ENCODE measurements at regions not wholly inside any gene's neighbourhood (a gene's known extent, or its start where the extent isn't known, plus 50 kb on each side); places are given as distances from the start of the nearest gene placed in this dataset.

DNA sequence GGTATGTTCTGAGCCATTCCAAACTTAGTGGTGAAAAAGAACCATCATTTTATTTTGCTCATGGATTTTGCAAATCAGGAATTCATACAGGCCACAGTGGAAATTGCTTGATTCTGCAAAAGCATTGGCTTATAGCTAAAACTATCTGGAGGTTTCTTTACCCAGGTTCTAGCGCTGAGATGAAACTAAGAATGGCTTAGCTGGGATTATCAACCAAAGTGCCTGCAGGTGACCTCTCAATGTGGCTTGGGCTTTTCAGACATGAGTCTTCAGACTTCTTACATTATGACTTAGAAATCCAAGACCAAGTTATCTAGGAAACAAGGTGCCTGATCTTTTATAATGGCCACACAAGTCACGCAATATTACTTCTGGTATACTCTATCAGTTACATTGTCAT, 140.1 kb downstream of the HGF start:
- no peaks in the 10 kb centered on the region for H3K4me1 ChIP-seq (ENCODE audit: insufficient read depth, insufficient read length)
- no peak overlapping the region for H3K9ac ChIP-seq (ENCODE audit: insufficient read length, low read depth)
- TF ChIP-seq YY1 (IDR thresholded peaks at IDR 0.05; ENCODE audit: insufficient read depth, insufficient read length) = no peak
- TF ChIP-seq ZNF274 (IDR thresholded peaks at IDR 0.05; ENCODE audit: low read depth, low read length) = no peak
- no peak for TF ChIP-seq SUZ12 (IDR thresholded peaks at IDR 0.05; ENCODE audit: extremely low read depth, insufficient read depth, insufficient read length)
- H3K4me3 ChIP-seq (ENCODE audit: insufficient read length, low read depth) = no peak overlapping the region
- no peak for DNase-seq (ENCODE audit: low read depth, low spot score)
- H3K27me3 ChIP-seq (ENCODE audit: insufficient read depth, insufficient read length) = no peaks in the 10 kb centered on the region
- no peaks in the 10 kb centered on the region for H3K36me3 ChIP-seq (ENCODE audit: insufficient read depth, insufficient read length, low read length)
- H3K9me3 ChIP-seq (ENCODE audit: insufficient read depth, low read length) = no peaks in the 10 kb centered on the region

DNA sequence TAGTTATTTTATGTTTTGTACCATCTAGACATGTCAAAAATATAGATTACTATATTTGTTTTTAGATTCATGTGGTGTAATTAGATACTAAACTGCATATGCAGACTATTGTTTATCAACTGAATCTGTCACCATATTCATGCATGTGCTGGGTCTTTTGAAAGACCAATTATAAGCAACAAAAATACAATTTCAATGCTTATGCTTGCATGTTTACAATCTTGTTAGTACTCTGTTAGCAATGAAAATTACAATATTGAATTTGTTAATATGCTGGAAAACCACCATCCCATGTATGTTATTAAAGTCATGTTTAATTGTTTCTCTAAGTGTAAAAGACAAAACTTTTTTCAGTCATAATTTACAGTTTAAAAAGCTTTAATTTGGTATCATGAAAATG, 140.9 kb downstream of the HGF start:
- no peak overlapping the region for H3K9ac ChIP-seq (ENCODE audit: insufficient read length, low read depth)
- TF ChIP-seq SUZ12 (IDR thresholded peaks at IDR 0.05; ENCODE audit: extremely low read depth, insufficient read depth, insufficient read length) (no peak), YY1 (IDR thresholded peaks at IDR 0.05; ENCODE audit: insufficient read depth, insufficient read length) (no peak), ZNF274 (IDR thresholded peaks at IDR 0.05; ENCODE audit: low read depth, low read length) (no peak)
- no peaks in the 10 kb centered on the region for H3K4me1 ChIP-seq (ENCODE audit: insufficient read depth, insufficient read length)
- no peaks in the 10 kb centered on the region for H3K36me3 ChIP-seq (ENCODE audit: insufficient read depth, insufficient read length, low read length)
- no peaks in the 10 kb centered on the region for H3K9me3 ChIP-seq (ENCODE audit: insufficient read depth, low read length)
- no peak overlapping the region for H3K4me3 ChIP-seq (ENCODE audit: insufficient read length, low read depth)
- H3K27me3 ChIP-seq (ENCODE audit: insufficient read depth, insufficient read length) = no peaks in the 10 kb centered on the region
- DNase-seq (ENCODE audit: low read depth, low spot score) = no peak

DNA sequence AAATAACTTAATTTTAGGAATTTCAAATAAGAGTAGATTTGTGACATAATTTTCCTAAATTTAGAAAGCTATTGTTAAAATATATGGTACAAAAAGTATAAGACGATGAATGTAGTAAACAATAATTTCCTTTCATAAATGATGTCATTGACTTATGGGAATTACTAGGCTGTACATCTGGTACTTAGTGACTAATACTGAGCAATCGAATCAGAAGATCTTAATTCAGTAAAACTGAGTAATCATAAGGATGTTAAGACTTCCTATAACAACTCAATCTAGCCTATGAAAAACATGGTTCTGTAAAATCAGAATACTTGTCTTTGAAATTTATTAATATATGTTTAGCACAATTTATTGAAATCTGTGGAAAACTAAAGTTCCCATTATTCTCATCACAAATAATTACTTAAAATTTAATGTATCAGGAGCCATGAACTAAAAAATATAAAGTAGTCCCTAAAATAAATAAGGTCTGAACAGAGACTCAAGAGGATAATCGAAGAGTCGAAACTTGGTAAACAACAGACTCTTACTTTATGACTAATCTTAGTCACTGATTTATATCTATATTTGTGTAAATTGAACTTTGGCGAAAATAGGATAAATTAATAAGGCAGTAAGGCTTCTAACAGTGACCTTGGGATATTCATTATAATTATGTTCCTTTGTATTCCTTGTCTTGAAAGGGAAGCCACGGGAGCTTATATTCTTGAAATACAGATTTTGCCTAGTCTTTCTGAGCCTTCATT, 142.1 kb downstream of the HGF start:
- Histone ChIP-seq H3K9me3 (ENCODE audit: insufficient read depth, low read length) (no peaks in the 10 kb centered on the region), H3K27me3 (ENCODE audit: insufficient read depth, insufficient read length) (no peaks in the 10 kb centered on the region), H3K4me1 (ENCODE audit: insufficient read depth, insufficient read length) (no peaks in the 10 kb centered on the region), H3K4me3 (ENCODE audit: insufficient read length, low read depth) (no peak overlapping the region), H3K9ac (ENCODE audit: insufficient read length, low read depth) (no peak overlapping the region), H3K36me3 (ENCODE audit: insufficient read depth, insufficient read length, low read length) (no peaks in the 10 kb centered on the region)
- no peak for TF ChIP-seq SUZ12 (IDR thresholded peaks at IDR 0.05; ENCODE audit: extremely low read depth, insufficient read depth, insufficient read length)
- DNase-seq (ENCODE audit: low read depth, low spot score) = no peak

DNA sequence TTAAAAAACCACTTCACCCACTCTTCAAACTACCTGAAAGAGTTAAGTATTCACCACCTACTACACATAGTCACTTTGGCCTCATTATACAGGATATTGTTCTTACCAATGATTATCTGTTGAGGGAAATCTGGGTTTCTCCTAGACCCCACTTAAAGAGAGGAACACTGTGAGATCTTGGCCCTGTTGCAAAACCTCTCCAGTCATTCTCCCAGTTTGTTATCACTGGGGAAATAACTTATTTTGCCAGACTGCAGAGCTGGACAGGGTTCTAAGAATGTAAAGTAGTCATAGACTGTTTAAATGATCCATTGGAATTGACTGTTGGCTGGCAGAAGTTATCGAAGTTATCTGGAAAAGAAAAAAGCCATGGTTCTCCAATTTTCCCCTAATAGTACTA, 143.8 kb downstream of the HGF start:
- Histone ChIP-seq H3K4me1 (ENCODE audit: insufficient read depth, insufficient read length) (no peaks in the 10 kb centered on the region), H3K4me3 (ENCODE audit: insufficient read length, low read depth) (no peak overlapping the region), H3K9ac (ENCODE audit: insufficient read length, low read depth) (no peak overlapping the region), H3K9me3 (ENCODE audit: insufficient read depth, low read length) (no peaks in the 10 kb centered on the region), H3K36me3 (ENCODE audit: insufficient read depth, insufficient read length, low read length) (no peaks in the 10 kb centered on the region), H3K27me3 (ENCODE audit: insufficient read depth, insufficient read length) (no peaks in the 10 kb centered on the region)
- no peak for DNase-seq (ENCODE audit: low read depth, low spot score)
- TF ChIP-seq SUZ12 (IDR thresholded peaks at IDR 0.05; ENCODE audit: extremely low read depth, insufficient read depth, insufficient read length) = no peak
- TF ChIP-seq YY1 (IDR thresholded peaks at IDR 0.05; ENCODE audit: insufficient read depth, insufficient read length) = no peak
- TF ChIP-seq ZNF274 (IDR thresholded peaks at IDR 0.05; ENCODE audit: low read depth, low read length) = no peak

DNA sequence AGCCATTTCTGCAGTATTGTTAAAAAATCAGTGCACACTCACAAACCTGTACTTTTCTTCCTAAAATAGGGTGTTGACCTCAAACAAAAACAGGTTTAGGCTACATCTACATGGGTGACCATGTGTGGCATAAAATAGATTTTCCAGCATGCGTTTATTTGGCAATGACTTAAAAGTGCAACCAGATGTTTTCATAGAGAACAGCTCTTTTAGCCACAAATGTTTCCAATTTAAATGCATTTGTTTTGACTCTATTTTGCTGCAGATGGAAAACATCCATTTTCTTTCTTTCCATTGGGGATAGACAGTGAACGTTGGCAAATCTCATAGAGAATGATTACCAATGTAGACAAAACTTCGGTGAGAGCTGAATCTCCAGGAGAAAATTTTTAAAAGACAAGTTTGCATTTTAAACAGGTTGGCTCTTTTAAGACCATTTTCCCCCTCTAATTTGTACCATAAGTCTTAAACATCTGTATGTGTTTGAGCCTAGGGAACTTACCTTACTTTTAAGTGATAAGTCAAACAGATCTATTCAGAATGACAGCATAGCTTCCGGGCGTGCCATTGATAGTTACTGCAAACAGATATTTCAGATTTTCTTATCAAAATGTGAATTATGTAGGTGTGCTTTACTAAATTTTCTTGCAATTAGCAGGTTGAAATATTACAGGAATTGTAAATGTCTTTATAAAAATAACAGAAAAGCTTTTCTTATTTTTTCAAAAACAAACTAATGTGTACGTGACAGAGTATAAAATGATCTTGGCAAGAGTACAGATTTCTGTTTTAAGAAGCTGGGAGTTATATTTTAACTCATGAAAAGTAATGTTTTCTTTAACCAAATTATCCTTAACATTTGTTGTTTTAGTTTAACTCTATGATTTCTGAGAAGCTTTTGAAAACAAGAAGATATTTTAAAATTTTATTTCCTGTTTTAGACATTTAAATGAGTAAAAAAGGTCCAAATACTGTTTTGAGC, 144.9 kb downstream of the HGF start:
- TF ChIP-seq YY1 (IDR thresholded peaks at IDR 0.05; ENCODE audit: insufficient read depth, insufficient read length) = no peak
- TF ChIP-seq SUZ12 (IDR thresholded peaks at IDR 0.05; ENCODE audit: extremely low read depth, insufficient read depth, insufficient read length) = no peak
- TF ChIP-seq ZNF274 (IDR thresholded peaks at IDR 0.05; ENCODE audit: low read depth, low read length) = no peak
- Histone ChIP-seq H3K4me3 (ENCODE audit: insufficient read length, low read depth) (no peak overlapping the region), H3K4me1 (ENCODE audit: insufficient read depth, insufficient read length) (no peaks in the 10 kb centered on the region)

DNA sequence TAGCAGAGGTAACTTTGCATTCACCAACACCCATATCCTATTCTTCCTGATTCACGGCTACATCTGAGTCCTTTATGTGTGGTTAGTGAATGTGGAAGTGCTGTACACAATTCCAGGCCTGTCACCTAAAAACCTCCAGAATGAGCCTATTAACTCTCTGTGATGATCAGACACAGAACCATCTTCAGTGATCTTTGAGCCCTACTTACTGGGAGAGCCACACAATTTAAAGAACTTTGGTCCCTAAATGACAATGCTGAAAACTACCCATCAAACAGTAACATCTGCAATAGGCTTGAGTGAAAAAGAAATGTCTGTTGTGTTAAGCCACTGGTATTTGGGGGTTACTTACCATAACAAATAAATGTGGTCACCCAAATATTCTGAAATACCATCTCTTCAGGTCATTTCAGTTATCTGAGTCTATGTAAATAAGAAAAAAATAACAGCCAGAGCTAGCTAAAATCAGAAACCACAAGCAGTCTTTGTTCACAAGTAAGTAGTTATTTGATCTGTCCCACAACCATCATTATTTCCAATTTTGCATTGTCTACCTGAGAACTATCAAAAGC, 145.7 kb downstream of the HGF start:
- TF ChIP-seq SUZ12 (IDR thresholded peaks at IDR 0.05; ENCODE audit: extremely low read depth, insufficient read depth, insufficient read length) = no peak
- TF ChIP-seq YY1 (IDR thresholded peaks at IDR 0.05; ENCODE audit: insufficient read depth, insufficient read length) = no peak
- TF ChIP-seq ZNF274 (IDR thresholded peaks at IDR 0.05; ENCODE audit: low read depth, low read length) = no peak
- Histone ChIP-seq H3K27me3 (ENCODE audit: insufficient read depth, insufficient read length) (no peaks in the 10 kb centered on the region), H3K4me3 (ENCODE audit: insufficient read length, low read depth) (no peak overlapping the region), H3K4me1 (ENCODE audit: insufficient read depth, insufficient read length) (no peaks in the 10 kb centered on the region), H3K36me3 (ENCODE audit: insufficient read depth, insufficient read length, low read length) (no peaks in the 10 kb centered on the region), H3K9me3 (ENCODE audit: insufficient read depth, low read length) (no peaks in the 10 kb centered on the region), H3K9ac (ENCODE audit: insufficient read length, low read depth) (no peak overlapping the region)
- no peak for DNase-seq (ENCODE audit: low read depth, low spot score)

More for the DNA sequence above, 144.9 kb downstream of the HGF start:
- Histone ChIP-seq H3K36me3 (ENCODE audit: insufficient read depth, insufficient read length, low read length) (no peaks in the 10 kb centered on the region), H3K9me3 (ENCODE audit: insufficient read depth, low read length) (no peaks in the 10 kb centered on the region), H3K9ac (ENCODE audit: insufficient read length, low read depth) (no peak overlapping the region), H3K27me3 (ENCODE audit: insufficient read depth, insufficient read length) (no peaks in the 10 kb centered on the region)
- DNase-seq (ENCODE audit: low read depth, low spot score) = no peak
